Skeletal muscle satellite cell (primary cell): ENCODE measurements at regions not wholly inside any gene's neighbourhood (a gene's known extent, or its start where the extent isn't known, plus 50 kb on each side); places are given as distances from the start of the nearest gene placed in this dataset.
A peak's percentile ranks its signal among the peaks of the same experiment; 100 is the strongest.
"Not testable (repeated sequence)": the region's sequence is repeated elsewhere in the genome, so short reads cannot be mapped to it uniquely, and the experiment has no call there.

Source experiments
- H3K27me3 ChIP-seq: 2 replicates; pipeline ENCODE4 v1.7.0; 2013; ENCODE audit warnings: low read length; ENCODE audit not compliant: control insufficient read depth, insufficient read depth
- H3K36me3 ChIP-seq: 2 replicates; pipeline ENCODE4 v1.7.0; 2013; ENCODE audit warnings: mild to moderate bottlenecking, control low read depth, low read length; ENCODE audit not compliant: insufficient read depth
- H3K4me1 ChIP-seq: 2 replicates; pipeline ENCODE4 v1.7.0; 2013; ENCODE audit warnings: low read length; ENCODE audit not compliant: control insufficient read depth, insufficient read depth
- H3K4me2 ChIP-seq: 2 replicates; pipeline ENCODE4 v1.7.0; 2013; ENCODE audit warnings: mild to moderate bottlenecking, low read length
- H3K4me3 ChIP-seq: 2 replicates; pipeline ENCODE4 v1.7.0; 2013; ENCODE audit warnings: low read length
- H3K9ac ChIP-seq: 2 replicates; pipeline ENCODE4 v1.7.0; 2013; ENCODE audit warnings: mild to moderate bottlenecking, low read depth, low read length, moderate library complexity
- H3K9me3 ChIP-seq: replicated peaks from 2 replicates; pipeline ENCODE4 v1.7.0; 2013; ENCODE audit warnings: mild to moderate bottlenecking, control low read depth, low read length

DNA sequence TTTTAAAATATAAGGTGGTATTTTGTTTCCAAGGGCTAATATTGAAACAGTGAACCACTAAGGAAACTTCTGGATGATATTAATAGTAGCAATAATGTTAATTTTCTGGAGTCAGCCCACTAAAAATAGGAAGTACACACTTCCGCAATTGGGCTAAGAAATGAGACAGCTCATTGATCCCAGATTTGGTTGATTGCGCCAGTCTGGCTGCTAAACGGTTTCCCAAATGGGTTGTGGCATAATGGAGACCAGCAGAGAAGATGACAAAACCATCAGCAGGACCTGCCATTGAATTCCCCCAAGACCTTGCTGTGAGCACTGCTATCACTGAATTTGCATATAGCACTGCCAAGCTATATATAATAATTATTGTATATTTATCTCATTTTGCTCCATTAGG, 71.2 kb upstream of the SGK1 start:
- Histone ChIP-seq H3K36me3 (no peaks in the 10 kb centered on the region), H3K4me1 (no peaks in the 10 kb centered on the region), H3K9ac (no peak overlapping the region), H3K4me2 (no peak overlapping the region), H3K27me3 (no peaks in the 10 kb centered on the region), H3K9me3 (no peaks in the 10 kb centered on the region), H3K4me3 (no peak overlapping the region)

DNA sequence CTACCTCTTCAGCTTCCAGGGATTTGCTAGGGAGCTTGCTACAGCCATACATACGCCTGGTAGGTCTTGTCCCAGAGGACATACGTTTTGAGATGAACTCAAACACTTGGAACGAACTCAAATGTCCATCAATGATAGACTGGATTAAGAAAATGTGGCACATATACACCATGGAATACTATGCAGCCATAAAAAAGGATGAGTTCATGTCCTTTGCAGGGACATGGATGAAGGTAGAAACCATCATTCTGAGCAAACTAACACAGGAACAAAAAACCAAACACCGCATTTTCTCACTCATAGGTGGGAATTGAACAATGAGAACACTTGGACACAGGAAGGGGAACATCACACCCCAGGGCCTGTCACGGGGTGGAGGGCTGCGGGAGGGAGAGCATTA, 68.6 kb upstream of the SGK1 start:
- H3K4me3 ChIP-seq, H3K4me2 ChIP-seq, H3K4me1 ChIP-seq, H3K9me3 ChIP-seq, H3K36me3 ChIP-seq, H3K27me3 ChIP-seq, H3K9ac ChIP-seq: not testable (repeated sequence)

DNA sequence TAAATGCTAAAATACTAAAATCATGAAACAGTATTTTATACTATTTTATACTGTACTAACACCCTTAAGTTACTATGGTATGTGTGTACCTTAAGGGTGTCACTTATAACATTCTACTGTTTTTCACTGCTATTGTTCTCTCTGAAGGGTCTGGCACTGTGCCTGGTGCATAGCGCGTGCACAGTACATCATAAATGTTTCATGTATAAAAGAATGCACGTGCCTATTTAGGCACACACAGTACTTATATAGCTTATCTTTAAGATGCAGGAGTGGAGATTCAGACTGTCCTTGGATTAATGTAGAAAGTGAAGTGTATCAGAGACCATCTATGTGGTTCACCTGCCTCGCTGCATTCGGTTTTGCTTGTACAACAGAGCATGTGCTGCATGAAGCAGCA, 64.0 kb upstream of the SGK1 start:
- H3K4me3 ChIP-seq = no peak overlapping the region
- no peaks in the 10 kb centered on the region for H3K36me3 ChIP-seq
- no peaks in the 10 kb centered on the region for H3K27me3 ChIP-seq
- H3K9ac ChIP-seq = no peak overlapping the region
- no peaks in the 10 kb centered on the region for H3K4me1 ChIP-seq
- H3K9me3 ChIP-seq = no peaks in the 10 kb centered on the region
- H3K4me2 ChIP-seq = no peak overlapping the region

DNA sequence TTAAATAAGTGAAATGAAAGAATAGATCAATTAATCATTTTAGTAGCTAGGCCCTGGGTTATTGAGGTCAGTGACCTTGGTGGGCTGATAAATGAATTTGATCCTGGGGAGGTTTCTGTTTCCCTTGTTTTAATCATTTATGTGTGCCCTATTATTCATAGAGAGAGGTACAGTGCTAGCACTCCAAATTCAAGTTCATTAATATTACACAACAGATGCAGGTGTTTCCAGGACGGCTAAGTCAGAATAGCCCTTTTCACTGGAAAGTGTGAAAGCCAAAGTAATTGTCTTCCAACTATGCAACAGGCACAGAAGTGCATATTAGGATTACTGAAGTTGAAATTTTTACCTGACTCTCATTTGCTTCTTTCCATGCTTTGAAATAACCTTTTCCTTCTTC, 61.7 kb upstream of the SGK1 start:
- Histone ChIP-seq H3K27me3 (no peaks in the 10 kb centered on the region), H3K9ac (no peak overlapping the region), H3K4me1 (peaks cover 7% of the 10 kb centered on the region)

DNA sequence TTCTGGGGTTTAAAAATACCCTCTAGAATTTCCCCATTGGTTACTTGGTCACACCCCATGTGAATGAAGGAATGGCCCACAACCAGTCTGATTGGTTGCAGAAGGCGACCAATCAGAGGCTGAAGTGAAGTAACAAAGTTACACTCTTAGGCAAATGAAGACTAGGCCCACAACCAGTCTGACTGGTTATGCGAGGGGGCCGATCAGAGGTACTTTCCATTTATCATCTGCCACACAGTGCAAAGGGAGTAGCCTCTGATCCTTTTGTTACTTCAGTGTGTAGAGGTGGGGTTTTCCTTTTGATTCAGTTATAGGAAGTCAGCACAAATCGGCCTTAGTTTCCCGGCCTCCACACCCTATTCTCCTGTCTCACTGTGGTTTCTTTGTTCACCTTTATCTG, 61.2 kb upstream of the SGK1 start:
- Histone ChIP-seq H3K4me1 (peaks cover 12% of the 10 kb centered on the region), H3K9ac (no peak overlapping the region), H3K36me3 (no peaks in the 10 kb centered on the region), H3K9me3 (no peaks in the 10 kb centered on the region), H3K27me3 (no peaks in the 10 kb centered on the region), H3K4me2 (no peak overlapping the region), H3K4me3 (no peak overlapping the region)

More for the DNA sequence above, 61.7 kb upstream of the SGK1 start:
- Histone ChIP-seq H3K36me3 (no peaks in the 10 kb centered on the region), H3K4me3 (no peak overlapping the region), H3K9me3 (no peaks in the 10 kb centered on the region), H3K4me2 (no peak overlapping the region)

DNA sequence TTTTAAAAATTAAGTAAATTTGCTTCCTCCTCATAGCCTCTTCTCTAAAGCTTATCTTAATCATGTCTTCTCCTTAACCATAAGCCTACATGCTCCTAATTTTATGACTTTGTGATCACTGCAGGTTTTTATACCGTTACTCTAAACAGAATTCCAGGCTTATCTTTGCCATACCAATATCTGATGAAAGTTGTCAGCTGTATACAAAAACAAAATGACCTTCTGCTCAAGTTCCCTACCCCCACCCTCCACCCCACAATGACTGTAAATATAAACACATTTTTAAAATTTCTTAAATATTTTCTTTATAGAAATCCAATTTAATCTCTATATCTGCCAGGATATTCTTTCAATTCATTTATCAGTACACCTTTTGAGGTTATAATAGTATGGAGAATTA, 60.5 kb upstream of the SGK1 start:
- Histone ChIP-seq H3K36me3 (no peaks in the 10 kb centered on the region), H3K27me3 (no peaks in the 10 kb centered on the region), H3K4me3 (no peak overlapping the region), H3K9ac (no peak overlapping the region), H3K4me2 (no peak overlapping the region), H3K9me3 (no peaks in the 10 kb centered on the region), H3K4me1 (peaks cover 19% of the 10 kb centered on the region)

DNA sequence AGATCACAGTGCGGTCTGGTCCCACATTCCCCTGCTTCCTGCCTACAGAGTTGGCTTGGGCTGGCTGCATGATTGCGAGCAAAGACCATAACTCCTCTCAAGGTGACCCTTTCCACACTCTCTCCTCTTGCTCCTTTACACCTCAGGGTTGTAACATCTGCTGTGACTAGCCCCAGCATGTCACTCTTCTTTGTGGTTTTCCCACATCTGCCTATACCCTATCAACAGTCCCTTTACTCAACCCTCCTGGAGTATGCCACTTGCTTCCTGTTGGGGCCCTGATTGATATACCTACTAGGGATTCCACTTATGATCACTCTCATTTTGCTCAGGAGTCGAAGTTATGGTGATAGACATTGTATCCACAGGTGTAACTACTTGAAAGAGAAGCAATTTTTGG, 58.9 kb upstream of the SGK1 start:
- no peak overlapping the region for H3K4me2 ChIP-seq
- no peak overlapping the region for H3K4me3 ChIP-seq
- no peaks in the 10 kb centered on the region for H3K9me3 ChIP-seq
- no peak overlapping the region for H3K9ac ChIP-seq
- no peaks in the 10 kb centered on the region for H3K36me3 ChIP-seq
- H3K4me1 ChIP-seq = peaks cover 29% of the 10 kb centered on the region
- H3K27me3 ChIP-seq = no peaks in the 10 kb centered on the region

DNA sequence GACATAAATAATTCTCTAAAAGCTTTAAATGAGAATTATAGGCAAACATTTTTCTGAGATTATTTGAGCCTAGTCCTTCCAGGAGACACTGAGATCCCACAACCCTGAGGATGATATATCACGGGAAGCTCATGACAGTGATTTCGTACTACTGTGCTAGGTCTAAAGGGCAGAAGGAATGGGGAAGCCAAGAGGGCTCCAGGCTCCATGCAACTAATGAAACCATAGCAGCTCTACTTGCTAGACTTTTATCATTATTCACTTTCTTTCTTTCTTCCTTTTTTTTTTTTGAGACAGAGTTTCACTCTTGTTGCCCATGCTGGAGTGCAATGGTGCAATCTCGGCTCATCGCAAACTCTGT, 57.3 kb upstream of the SGK1 start:
- H3K4me1 ChIP-seq = peaks cover 29% of the 10 kb centered on the region
- no peaks in the 10 kb centered on the region for H3K36me3 ChIP-seq
- no peaks in the 10 kb centered on the region for H3K9me3 ChIP-seq
- H3K9ac ChIP-seq = no peak overlapping the region
- no peak overlapping the region for H3K4me2 ChIP-seq
- no peak overlapping the region for H3K4me3 ChIP-seq
- H3K27me3 ChIP-seq = no peaks in the 10 kb centered on the region

DNA sequence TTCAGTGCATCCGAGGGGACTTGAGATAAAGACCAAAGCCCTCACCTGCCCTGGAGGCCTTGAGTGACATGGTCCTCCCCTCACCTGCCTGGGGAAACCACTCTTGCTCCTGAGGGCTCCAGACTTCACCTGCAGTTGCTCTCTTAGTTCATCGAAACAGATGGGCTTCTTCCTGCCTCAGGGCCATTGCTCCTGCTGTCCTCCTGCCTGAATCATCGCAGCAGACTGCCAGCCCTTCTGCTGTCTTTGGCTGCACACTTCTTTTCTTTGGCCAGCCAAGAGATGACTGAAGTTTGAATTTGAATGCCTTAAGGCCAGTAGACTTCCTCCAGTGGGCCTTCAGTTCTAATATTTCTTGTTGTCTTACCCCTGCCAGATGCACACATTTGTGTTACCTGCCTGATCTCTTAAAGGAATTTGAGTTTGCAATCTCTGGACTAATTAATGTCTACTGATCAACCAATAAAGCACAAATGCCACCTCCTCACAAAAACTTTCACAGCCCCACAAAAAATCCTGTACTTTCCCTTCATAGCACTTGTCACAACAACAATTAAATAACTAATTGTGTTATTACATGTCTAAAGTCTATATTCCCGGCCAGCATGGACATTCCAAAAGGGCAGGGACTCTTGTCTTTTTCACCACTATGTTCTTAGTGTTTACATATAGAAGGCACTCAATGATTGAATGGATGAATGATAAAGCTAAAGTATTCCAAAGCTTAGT, 56.7 kb upstream of the SGK1 start:
- H3K9ac ChIP-seq = no peak overlapping the region
- no peak overlapping the region for H3K4me3 ChIP-seq
- no peak overlapping the region for H3K4me2 ChIP-seq
- H3K4me1 ChIP-seq = peaks cover 29% of the 10 kb centered on the region
- no peaks in the 10 kb centered on the region for H3K9me3 ChIP-seq
- no peaks in the 10 kb centered on the region for H3K27me3 ChIP-seq
- no peaks in the 10 kb centered on the region for H3K36me3 ChIP-seq

DNA sequence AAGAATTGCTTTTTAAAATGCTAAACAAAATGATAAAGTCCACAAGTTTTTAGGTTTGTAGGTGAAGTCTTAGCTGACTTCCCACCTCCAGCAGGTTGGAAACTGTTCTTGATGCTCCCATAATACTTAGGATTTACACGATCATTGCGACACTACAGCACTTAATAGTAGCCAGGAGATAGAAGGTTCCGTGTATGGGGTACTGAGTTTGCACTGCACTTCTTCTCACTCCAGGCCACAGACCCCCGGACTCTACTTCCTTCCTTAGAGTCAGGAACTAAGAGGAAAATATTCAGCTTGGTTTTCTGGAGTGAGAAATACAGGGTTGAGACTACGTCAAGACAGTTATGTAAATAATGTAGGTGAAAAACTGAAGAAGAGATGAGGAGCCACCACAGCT, 56.1 kb upstream of the SGK1 start:
- no peak overlapping the region for H3K4me3 ChIP-seq
- peaks cover 29% of the 10 kb centered on the region for H3K4me1 ChIP-seq
- H3K27me3 ChIP-seq = no peaks in the 10 kb centered on the region
- H3K9ac ChIP-seq = no peak overlapping the region
- no peaks in the 10 kb centered on the region for H3K9me3 ChIP-seq
- no peak overlapping the region for H3K4me2 ChIP-seq
- no peaks in the 10 kb centered on the region for H3K36me3 ChIP-seq

DNA sequence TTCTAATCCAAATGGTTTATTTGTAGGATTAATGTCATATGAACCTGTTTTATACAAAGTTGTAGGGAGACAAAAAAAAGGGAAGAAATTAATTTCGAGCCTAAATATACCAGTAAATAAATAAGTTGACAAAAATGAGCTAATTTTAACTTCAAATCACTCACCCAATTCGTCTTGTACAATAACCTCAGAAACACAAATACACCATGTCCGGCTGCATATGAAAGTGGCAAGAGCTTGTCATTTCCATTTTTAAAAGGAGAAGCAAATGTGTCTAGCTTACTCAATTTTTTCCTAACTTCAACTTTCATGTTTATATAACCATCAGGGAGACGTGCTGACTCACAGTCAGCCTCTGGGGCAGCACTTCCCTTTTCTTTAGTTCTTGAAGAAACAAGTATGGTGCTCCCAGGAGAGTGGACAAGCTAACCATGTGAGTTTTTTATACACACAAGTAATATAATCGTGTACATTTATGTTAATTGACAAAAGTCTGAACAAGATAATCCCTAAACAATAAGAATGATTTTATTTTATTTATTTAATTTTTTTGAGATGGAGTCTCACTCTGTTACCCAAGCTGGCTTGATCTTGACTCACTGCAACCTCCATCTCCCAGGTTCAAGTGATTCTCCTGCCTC, 55.5 kb upstream of the SGK1 start:
- Histone ChIP-seq H3K27me3 (no peaks in the 10 kb centered on the region), H3K4me3 (no peak overlapping the region), H3K9ac (peak overlapping the region; percentile 62), H3K36me3 (no peaks in the 10 kb centered on the region), H3K4me2 (peak overlapping the region; percentile 50), H3K9me3 (no peaks in the 10 kb centered on the region), H3K4me1 (peaks cover 29% of the 10 kb centered on the region)

DNA sequence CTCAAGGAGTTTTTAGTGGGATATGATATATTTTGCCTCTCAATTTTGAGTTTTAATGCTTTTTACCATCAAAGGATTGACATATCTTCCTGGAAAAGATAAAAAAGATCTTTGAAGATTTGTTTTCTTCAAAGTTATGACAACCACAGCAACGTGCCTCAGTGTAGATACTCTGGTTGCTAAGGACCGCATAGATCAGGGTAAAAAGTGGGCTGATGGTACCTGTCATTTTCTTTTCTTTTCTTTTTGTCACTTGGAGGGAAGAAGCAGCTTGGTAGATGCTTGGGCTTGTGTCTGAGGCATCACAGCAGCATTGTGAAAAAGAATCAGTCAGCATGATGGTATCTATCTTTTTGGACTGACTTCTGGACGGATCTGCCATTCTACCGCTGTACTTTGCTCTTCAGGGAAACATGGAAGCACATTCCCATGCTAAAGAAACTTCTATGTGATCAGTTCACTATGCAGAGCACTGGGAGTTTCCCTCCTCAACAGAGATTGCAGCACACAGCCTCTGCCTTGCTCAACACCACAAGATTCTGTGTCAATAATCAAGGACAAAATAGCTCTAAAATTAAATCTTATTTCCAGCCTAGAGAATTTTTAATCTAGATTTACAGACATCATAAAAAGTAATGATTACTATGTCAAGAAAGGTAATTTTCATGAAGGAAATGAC, 54.8 kb upstream of the SGK1 start:
- Histone ChIP-seq H3K9ac (peak overlapping the region; percentile 62), H3K9me3 (no peaks in the 10 kb centered on the region), H3K27me3 (no peaks in the 10 kb centered on the region), H3K4me1 (peaks cover 29% of the 10 kb centered on the region), H3K4me3 (no peak overlapping the region), H3K36me3 (no peaks in the 10 kb centered on the region), H3K4me2 (peak overlapping the region; percentile 50)
